ENCODE measurements at regions not wholly inside any gene's neighbourhood (a gene's known extent, or its start where the extent isn't known, plus 50 kb on each side); places are given as distances from the start of the nearest gene placed in this dataset.

- no peak for TF ChIP-seq CBX5 (IDR thresholded peaks at IDR 0.05; ENCODE audit: low read depth, low read length)
- no peak for TF ChIP-seq TAF7 (optimal IDR thresholded peaks at IDR 0.05; ENCODE audit: borderline replicate concordance, low read depth, low read length)
- TF ChIP-seq GTF2F1 (IDR thresholded peaks at IDR 0.05; ENCODE audit: borderline replicate concordance, low read depth, low read length) = no peak
- no peak for TF ChIP-seq ATF3 (IDR thresholded peaks at IDR 0.05; ENCODE audit: insufficient read depth, low read depth, low read length)
- no peak for TF ChIP-seq GABPA (IDR thresholded peaks at IDR 0.05; ENCODE audit: borderline replicate concordance, insufficient read depth, low read length)
Observed at GRCh38 chr7:57071-57470, 135.3 kb upstream of the FAM20C start (continued).

Data from H1 (cell line).